Ovary (tissue), 3 donors: ENCODE measurements at regions not wholly inside any gene's neighbourhood (a gene's known extent, or its start where the extent isn't known, plus 50 kb on each side); places are given as distances from the start of the nearest gene placed in this dataset.

ENCODE experiments used
- CTCF ChIP-seq, 3 donors: fragments of 450-650 bp in 2 of 3; fragments of 200-600 bp in 1 of 3; IDR thresholded peaks; one replicate each; pipeline versions ENCODE4 v1.5.1 to v1.8.0; 2016 to 2022; ENCODE audit warnings: antibody characterized with exemption in 3 of 3, mild to moderate bottlenecking in 1 of 3
- POLR2A ChIP-seq: fragments of 450-650 bp; IDR thresholded peaks from one replicate; pipeline ENCODE4 v1.6.1; 2017; ENCODE audit warnings: antibody characterized with exemption, mild to moderate bottlenecking, moderate library complexity
- donor health status: DM: no; HTN: no; CAD: no.

- no peak for TF ChIP-seq CTCF (IDR thresholded peaks at IDR 0.05)
- TF ChIP-seq POLR2A: no peak
Observed at GRCh38 chr7:130986261-130986690, 252.3 kb upstream of the KLF14 start.
